OCI-LY1 (cell line): ENCODE measurements at regions not wholly inside any gene's neighbourhood (a gene's known extent, or its start where the extent isn't known, plus 50 kb on each side); places are given as distances from the start of the nearest gene placed in this dataset.

Experiments used
- H2AFZ ChIP-seq: fragments of 200-600 bp; sonication (generic), shearing (Covaris generic); 2 replicates; pipeline ENCODE4 v1.6.0; 2014; ENCODE audit warnings: antibody characterized with exemption, mild to moderate bottlenecking, low read length
- H3F3A ChIP-seq: fragments of 200-600 bp; sonication (generic), shearing (Covaris generic); 2 replicates; pipeline ENCODE4 v1.6.0; 2014; ENCODE audit warnings: mild to moderate bottlenecking, antibody characterized with exemption, low read length, moderate library complexity; ENCODE audit not compliant: insufficient read depth
- H3K27ac ChIP-seq: fragments of 200-600 bp; sonication (generic); 2 replicates; pipeline ENCODE4 v1.5.1; 2014; ENCODE audit warnings: low read length, mixed run types, mild to moderate bottlenecking, low read depth; ENCODE audit not compliant: poor library complexity, severe bottlenecking
- H3K27me3 ChIP-seq: fragments of 200-600 bp; sonication (generic); 2 replicates; pipeline ENCODE4 v1.6.0; 2014; ENCODE audit warnings: antibody characterized with exemption, mild to moderate bottlenecking, low read length, moderate library complexity; ENCODE audit not compliant: insufficient read depth
- H3K36me3 ChIP-seq: fragments of 200-600 bp; sonication (generic); 2 replicates; pipeline ENCODE4 v1.6.1; 2014; ENCODE audit warnings: mild to moderate bottlenecking, antibody characterized with exemption, low read length, moderate library complexity, mixed read lengths; ENCODE audit not compliant: insufficient read depth
- H3K4me1 ChIP-seq: fragments of 200-600 bp; sonication (generic); 2 replicates; pipeline ENCODE4 v1.5.1; 2014; ENCODE audit warnings: mild to moderate bottlenecking, low read length, moderate library complexity; ENCODE audit not compliant: insufficient read depth, severe bottlenecking
- H3K4me2 ChIP-seq: fragments of 200-600 bp; sonication (generic), shearing (Covaris generic); 2 replicates; pipeline ENCODE4 v1.6.1; 2014; ENCODE audit warnings: low read length
- H3K4me3 ChIP-seq: fragments of 200-600 bp; sonication (generic); 2 replicates; pipeline ENCODE4 v1.5.1; 2014; ENCODE audit warnings: low read length, low read depth, mild to moderate bottlenecking, mixed read lengths; ENCODE audit not compliant: poor library complexity, severe bottlenecking
- H3K79me2 ChIP-seq: fragments of 200-600 bp; shearing (Covaris generic); 2 replicates; pipeline ENCODE4 v1.6.1; 2016; ENCODE audit warnings: mixed run types, low read length, mixed read lengths; ENCODE audit not compliant: insufficient read depth
- H3K9ac ChIP-seq: fragments of 200-600 bp; sonication (generic), shearing (Covaris generic); 2 replicates; pipeline ENCODE4 v1.6.1; 2014; ENCODE audit warnings: mild to moderate bottlenecking, low read length, mixed read lengths
- H3K9me2 ChIP-seq: fragments of 200-600 bp; sonication (generic), shearing (Covaris generic); 2 replicates; pipeline ENCODE4 v1.6.1; 2014; ENCODE audit warnings: low read depth, mild to moderate bottlenecking, low read length, mixed read lengths
- H3K9me3 ChIP-seq: fragments of 200-600 bp; shearing (Covaris generic); 2 replicates; pipeline ENCODE4 v1.6.1; 2014; ENCODE audit warnings: low read length, mixed read lengths
- H4K20me1 ChIP-seq: fragments of 200-600 bp; sonication (generic), shearing (Covaris generic); 2 replicates; pipeline ENCODE4 v1.6.0; 2016; ENCODE audit warnings: mild to moderate bottlenecking, low read length; ENCODE audit not compliant: insufficient read depth
- EZH2 ChIP-seq: fragments of 200-600 bp; sonication (generic), shearing (Covaris generic); IDR thresholded peaks from 2 replicates; pipeline ENCODE4 v1.8.0; 2017; ENCODE audit warnings: borderline replicate concordance, mixed run types, mild to moderate bottlenecking, antibody characterized with exemption, low read length, moderate library complexity, mixed read lengths
- TF ChIP-seq, protein P1 (sequence below): fragments of 200-600 bp; sonication (generic), shearing (Covaris generic); IDR thresholded peaks from 2 replicates; pipeline ENCODE4 v1.5.1; 2017; ENCODE audit warnings: mild to moderate bottlenecking, antibody characterized with exemption, low read length, moderate library complexity, mixed read lengths

- H4K20me1 ChIP-seq: no peaks in the 10 kb centered on the region
- H3K27ac ChIP-seq: no peak overlapping the region
- H3K4me1 ChIP-seq: no peaks in the 10 kb centered on the region
- H3K4me2 ChIP-seq: no peak overlapping the region
- H3K9ac ChIP-seq: no peak overlapping the region
- no peaks in the 10 kb centered on the region for H3F3A ChIP-seq
- no peaks in the 10 kb centered on the region for H3K79me2 ChIP-seq
- no peak overlapping the region for H3K4me3 ChIP-seq
- H3K9me3 ChIP-seq: peaks cover 8% of the 10 kb centered on the region
- H3K27me3 ChIP-seq: peaks cover 13% of the 10 kb centered on the region; the same call in 1 of the 2 replicates
- peaks cover 8% of the 10 kb centered on the region; the same call in 1 of the 2 replicates for H3K36me3 ChIP-seq
- TF ChIP-seq, protein P1, sequence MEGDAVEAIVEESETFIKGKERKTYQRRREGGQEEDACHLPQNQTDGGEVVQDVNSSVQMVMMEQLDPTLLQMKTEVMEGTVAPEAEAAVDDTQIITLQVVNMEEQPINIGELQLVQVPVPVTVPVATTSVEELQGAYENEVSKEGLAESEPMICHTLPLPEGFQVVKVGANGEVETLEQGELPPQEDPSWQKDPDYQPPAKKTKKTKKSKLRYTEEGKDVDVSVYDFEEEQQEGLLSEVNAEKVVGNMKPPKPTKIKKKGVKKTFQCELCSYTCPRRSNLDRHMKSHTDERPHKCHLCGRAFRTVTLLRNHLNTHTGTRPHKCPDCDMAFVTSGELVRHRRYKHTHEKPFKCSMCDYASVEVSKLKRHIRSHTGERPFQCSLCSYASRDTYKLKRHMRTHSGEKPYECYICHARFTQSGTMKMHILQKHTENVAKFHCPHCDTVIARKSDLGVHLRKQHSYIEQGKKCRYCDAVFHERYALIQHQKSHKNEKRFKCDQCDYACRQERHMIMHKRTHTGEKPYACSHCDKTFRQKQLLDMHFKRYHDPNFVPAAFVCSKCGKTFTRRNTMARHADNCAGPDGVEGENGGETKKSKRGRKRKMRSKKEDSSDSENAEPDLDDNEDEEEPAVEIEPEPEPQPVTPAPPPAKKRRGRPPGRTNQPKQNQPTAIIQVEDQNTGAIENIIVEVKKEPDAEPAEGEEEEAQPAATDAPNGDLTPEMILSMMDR: no peak
- TF ChIP-seq EZH2: no peak
- no peaks in the 10 kb centered on the region for H3K9me2 ChIP-seq
- H2AFZ ChIP-seq: no peak overlapping the region
These were observed 142.4 kb downstream of the C9orf50 start for GRCh38 chr9:129478461-129478860.

GRCh38 chr9:129476821-129477611 is 143.9 kb downstream of the C9orf50 start:
- Histone ChIP-seq H3K4me3 (no peak overlapping the region), H3K9ac (no peak overlapping the region)

DNA sequence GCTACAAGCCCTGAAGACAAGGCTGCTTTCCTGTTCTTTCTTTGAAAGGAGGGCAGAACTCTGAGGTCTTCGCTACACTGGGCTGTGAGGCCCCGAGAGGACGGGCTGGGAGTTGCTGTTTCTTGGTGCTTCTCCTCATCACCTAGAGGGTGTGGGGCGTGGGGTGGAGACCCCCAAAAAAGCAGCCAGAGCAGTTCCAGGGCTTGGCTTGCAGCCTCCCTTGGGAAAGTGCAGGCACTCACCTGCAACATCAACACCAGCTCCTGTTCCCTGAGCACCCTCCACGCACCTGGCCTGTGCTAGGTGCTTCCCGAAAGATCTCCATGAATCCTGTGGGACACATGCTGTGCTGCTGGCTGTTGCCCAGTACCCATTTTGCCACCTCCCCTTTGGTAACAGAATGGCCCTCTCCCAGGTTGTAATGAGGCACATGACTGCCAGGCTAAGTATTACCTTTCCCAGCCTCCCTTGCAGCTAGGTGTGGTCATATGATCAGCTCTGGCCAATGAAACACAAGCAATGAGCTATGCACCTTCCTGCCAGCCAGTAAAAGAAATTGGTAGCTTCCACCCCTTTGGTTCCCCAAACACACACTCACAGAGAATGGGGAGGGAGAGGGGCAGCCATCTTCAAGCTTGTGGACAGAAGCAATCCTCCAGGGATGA is 146.0 kb downstream of the C9orf50 start:
- Histone ChIP-seq H3F3A (no peaks in the 10 kb centered on the region), H3K27me3 (peaks cover 17% of the 10 kb centered on the region), H3K4me2 (no peak overlapping the region), H3K27ac (no peak overlapping the region), H4K20me1 (no peaks in the 10 kb centered on the region), H3K79me2 (no peaks in the 10 kb centered on the region), H3K9ac (no peak overlapping the region), H3K9me2 (no peaks in the 10 kb centered on the region), H3K4me1 (no peaks in the 10 kb centered on the region), H3K36me3 (peaks cover 8% of the 10 kb centered on the region; the same call in 1 of the 2 replicates), H3K4me3 (no peak overlapping the region), H3K9me3 (peaks cover 8% of the 10 kb centered on the region), H2AFZ (no peak overlapping the region)
- TF ChIP-seq, protein P1: no peak

More at GRCh38 chr9:129476821-129477611, 143.9 kb downstream of the C9orf50 start:
- TF ChIP-seq EZH2: no peak
- TF ChIP-seq, protein P1: no peak
- Histone ChIP-seq H2AFZ (no peak overlapping the region), H3K9me3 (peaks cover 8% of the 10 kb centered on the region), H3K36me3 (peaks cover 8% of the 10 kb centered on the region; the same call in 1 of the 2 replicates), H3K9me2 (no peaks in the 10 kb centered on the region), H3F3A (no peaks in the 10 kb centered on the region), H4K20me1 (no peaks in the 10 kb centered on the region), H3K27me3 (peaks cover 13% of the 10 kb centered on the region; the same call in 1 of the 2 replicates), H3K4me1 (no peaks in the 10 kb centered on the region), H3K27ac (no peak overlapping the region), H3K79me2 (no peaks in the 10 kb centered on the region), H3K4me2 (no peak overlapping the region)
